GM12873 (cell line): ENCODE measurements at regions not wholly inside any gene's neighbourhood (a gene's known extent, or its start where the extent isn't known, plus 50 kb on each side); places are given as distances from the start of the nearest gene placed in this dataset.

Experiments used
- CTCF ChIP-seq: IDR thresholded peaks from 2 replicates; pipeline ENCODE4 v1.5.1; 2012; ENCODE audit warnings: low read depth, mild to moderate bottlenecking, moderate library complexity, low read length, control low read depth; ENCODE audit not compliant: insufficient read depth; ENCODE audit errors: missing control alignments

GRCh38 chr16:65254144-65254543 is 132.3 kb upstream of the CDH11 start:
- no peak for TF ChIP-seq CTCF

DNA sequence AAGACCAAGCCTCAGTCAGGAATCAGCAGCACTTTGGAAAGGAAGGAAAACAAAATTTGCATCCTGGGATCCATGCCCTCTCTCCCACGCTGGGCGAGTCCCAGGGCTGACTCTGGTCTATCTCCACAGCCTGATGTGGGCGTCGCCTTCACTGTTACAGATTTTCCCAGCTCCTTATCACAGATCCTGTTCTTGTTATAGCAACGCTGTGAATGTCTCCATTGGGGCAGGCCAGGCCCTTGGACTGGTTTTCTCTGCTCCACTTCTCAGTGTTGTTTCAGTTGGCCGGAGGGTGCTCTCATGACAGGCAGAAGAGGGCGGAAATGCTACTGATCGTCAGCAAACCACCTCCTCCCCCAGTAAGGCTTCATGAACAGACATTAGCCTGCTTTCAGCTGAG is 127.9 kb upstream of the CDH11 start:
- no peak for TF ChIP-seq CTCF

DNA sequence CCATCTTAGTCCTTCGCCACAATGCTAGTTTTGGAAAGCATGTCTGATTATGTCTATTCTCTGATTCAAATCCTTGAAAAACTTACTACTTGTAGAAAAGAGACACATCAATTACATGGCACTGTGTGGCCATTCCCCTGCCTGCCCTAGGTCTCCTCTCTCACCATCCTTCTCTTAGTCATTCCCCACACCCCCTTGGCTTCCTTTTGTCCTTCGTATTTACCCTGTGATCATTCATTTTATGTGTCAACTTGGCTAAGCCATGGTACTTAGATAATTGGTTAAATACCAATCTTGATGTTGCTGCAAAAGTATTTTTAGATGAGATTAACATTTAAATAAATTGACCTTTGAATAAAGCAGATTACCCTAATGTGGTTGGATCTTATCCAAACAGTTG is 122.9 kb upstream of the CDH11 start:
- TF ChIP-seq CTCF, result no peak

GRCh38 chr16:65235339-65236177 is 113.7 kb upstream of the CDH11 start:
- no peak for TF ChIP-seq CTCF

GRCh38 chr16:65229191-65229662 is 107.4 kb upstream of the CDH11 start:
- TF ChIP-seq CTCF, result no peak

DNA sequence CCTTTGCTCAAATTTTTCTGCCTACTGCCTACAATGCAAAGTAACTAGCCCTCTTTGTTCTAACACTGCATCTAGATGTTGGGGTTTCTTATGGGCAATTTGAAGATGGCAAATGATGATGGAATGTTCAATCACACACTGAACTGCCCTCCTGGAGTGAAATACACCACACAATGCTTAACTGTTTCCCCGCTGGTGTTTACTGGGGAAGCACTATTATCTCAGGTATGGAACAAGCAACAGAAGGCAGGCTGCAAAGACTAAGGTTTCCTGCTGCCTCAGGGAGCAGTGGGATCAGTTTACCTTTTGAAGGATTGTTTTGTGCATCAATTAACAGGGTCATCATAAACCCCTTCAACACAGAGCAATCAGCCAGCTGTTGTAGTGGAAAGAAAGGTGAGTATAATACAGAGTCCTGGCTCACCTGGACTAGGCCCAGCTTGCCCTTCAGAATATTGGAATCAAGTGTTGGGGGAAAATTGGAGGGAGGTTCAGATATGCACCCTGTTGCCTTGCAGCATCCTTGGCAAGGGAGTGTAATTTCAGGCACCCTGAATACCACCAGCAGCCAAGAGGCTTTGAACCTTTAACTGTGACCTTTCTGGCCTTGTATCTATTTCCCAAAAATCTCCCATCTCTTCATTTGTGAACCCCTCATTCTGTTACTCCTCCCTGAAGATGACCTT is 105.4 kb upstream of the CDH11 start:
- TF ChIP-seq CTCF, result no peak

GRCh38 chr16:65226077-65226476 is 104.2 kb upstream of the CDH11 start:
- no peak for TF ChIP-seq CTCF
